ENCODE measurements at regions not wholly inside any gene's neighbourhood (a gene's known extent, or its start where the extent isn't known, plus 50 kb on each side); places are given as distances from the start of the nearest gene placed in this dataset.

DNA sequence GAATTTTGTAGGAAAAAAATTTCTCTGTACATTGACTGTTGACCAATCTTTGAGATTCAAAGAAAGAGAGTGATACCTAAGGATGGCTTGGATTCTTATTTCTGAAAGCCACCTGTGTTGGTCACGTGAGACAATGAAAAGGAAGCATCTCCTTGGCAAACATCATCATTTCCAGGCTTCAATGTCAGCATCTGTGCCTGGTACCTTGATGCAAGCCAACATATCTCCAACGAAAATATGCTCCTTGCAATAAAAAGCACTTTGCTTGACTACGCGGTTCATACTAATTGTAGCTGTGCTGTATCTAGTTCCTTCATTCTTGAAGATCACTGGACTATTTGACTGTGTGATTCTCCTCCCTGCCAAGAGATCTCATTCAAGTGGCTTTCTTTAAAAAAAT, 503.4 kb upstream of the PSMD7 start:
- TF ChIP-seq, protein P1, sequence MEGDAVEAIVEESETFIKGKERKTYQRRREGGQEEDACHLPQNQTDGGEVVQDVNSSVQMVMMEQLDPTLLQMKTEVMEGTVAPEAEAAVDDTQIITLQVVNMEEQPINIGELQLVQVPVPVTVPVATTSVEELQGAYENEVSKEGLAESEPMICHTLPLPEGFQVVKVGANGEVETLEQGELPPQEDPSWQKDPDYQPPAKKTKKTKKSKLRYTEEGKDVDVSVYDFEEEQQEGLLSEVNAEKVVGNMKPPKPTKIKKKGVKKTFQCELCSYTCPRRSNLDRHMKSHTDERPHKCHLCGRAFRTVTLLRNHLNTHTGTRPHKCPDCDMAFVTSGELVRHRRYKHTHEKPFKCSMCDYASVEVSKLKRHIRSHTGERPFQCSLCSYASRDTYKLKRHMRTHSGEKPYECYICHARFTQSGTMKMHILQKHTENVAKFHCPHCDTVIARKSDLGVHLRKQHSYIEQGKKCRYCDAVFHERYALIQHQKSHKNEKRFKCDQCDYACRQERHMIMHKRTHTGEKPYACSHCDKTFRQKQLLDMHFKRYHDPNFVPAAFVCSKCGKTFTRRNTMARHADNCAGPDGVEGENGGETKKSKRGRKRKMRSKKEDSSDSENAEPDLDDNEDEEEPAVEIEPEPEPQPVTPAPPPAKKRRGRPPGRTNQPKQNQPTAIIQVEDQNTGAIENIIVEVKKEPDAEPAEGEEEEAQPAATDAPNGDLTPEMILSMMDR (IDR thresholded peaks at IDR 0.05; ENCODE audit: unreplicated experiment) = no peak
- no peak overlapping the region for H3K27ac Mint-ChIP-seq (ENCODE audit: unreplicated experiment)

DNA sequence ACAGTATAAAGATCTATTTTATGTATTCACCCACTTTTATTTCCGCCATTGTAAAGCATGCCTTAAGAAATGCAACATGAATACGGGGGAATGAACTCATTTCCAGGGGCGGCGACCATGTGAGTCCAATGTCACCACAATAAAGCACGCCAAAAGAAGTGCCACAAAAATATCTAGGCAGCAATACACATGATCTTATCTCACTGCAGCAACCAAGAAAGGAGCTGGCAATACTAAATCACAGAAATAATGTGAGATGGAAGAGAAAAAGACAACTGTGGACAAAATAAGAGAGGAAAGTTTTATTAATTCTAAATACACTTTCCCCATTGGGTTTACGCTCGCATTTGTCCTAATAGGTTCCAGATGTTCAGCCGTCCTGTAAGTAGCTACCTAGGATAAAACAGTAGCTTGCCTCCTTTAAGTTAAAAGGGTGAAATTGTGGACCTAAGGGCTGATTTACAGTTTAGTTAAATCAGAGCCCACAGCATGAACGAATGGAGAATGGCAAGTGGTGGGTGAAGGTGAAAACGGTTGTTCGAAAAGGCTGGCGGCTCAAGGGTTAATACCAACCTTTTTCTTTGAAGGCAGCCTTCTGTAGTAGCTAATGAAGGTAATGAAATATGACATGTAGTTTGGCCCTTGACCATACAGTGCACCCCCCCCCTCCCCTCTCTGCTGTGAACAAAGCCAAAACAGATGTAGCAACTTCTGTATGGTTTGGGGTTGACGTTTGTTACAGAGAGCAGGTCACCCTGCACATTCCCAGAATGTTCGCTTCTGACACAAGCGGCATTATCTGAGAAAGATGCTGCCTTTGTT, 504.2 kb upstream of the PSMD7 start:
- Mint-ChIP-seq H3K27me3 (ENCODE audit: unreplicated experiment) (no peaks in the 10 kb centered on the region), H3K9me3 (ENCODE audit: unreplicated experiment) (no peaks in the 10 kb centered on the region), H3K4me1 (ENCODE audit: unreplicated experiment) (peaks cover 2% of the 10 kb centered on the region), H3K36me3 (ENCODE audit: low read depth, unreplicated experiment) (no peaks in the 10 kb centered on the region), H3K27ac (ENCODE audit: unreplicated experiment) (no peak overlapping the region), H3K4me3 (ENCODE audit: unreplicated experiment) (no peak overlapping the region)
- TF ChIP-seq, protein P1 (IDR thresholded peaks at IDR 0.05; ENCODE audit: unreplicated experiment) = no peak
- no peak for DNase-seq (ENCODE audit: low spot score)

More for the DNA sequence above, 503.4 kb upstream of the PSMD7 start:
- Mint-ChIP-seq H3K27me3 (ENCODE audit: unreplicated experiment) (no peaks in the 10 kb centered on the region), H3K9me3 (ENCODE audit: unreplicated experiment) (no peaks in the 10 kb centered on the region), H3K4me1 (ENCODE audit: unreplicated experiment) (peaks cover 2% of the 10 kb centered on the region), H3K36me3 (ENCODE audit: low read depth, unreplicated experiment) (no peaks in the 10 kb centered on the region), H3K4me3 (ENCODE audit: unreplicated experiment) (no peak overlapping the region)
- DNase-seq (ENCODE audit: low spot score) = no peak

DNA sequence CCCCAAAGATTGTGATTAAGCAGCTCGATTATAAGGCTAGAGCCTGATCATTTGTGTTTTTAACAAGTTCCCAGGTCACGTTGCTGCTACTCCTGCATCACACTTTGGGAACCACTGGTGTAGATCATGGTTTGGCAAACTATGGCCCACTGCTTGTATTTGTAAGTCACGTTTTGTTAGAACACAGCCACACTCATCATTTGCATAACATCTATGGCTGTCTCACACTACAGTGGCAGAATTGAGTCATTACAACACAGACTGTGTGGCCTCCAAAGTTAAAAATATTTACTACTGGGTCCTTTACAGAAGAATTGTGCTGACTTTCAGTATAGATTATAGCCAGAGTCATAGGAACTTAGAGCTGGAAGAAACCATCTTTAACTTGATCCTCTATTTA, 515.3 kb upstream of the PSMD7 start:
- Mint-ChIP-seq H3K36me3 (ENCODE audit: low read depth, unreplicated experiment) (no peaks in the 10 kb centered on the region), H3K4me1 (ENCODE audit: unreplicated experiment) (no peaks in the 10 kb centered on the region), H3K27me3 (ENCODE audit: unreplicated experiment) (peaks cover 3% of the 10 kb centered on the region), H3K9me3 (ENCODE audit: unreplicated experiment) (no peaks in the 10 kb centered on the region), H3K4me3 (ENCODE audit: unreplicated experiment) (no peak overlapping the region), H3K27ac (ENCODE audit: unreplicated experiment) (no peak overlapping the region)
- TF ChIP-seq, protein P1 (IDR thresholded peaks at IDR 0.05; ENCODE audit: unreplicated experiment) = no peak
- no peak for DNase-seq (ENCODE audit: low spot score)

DNA sequence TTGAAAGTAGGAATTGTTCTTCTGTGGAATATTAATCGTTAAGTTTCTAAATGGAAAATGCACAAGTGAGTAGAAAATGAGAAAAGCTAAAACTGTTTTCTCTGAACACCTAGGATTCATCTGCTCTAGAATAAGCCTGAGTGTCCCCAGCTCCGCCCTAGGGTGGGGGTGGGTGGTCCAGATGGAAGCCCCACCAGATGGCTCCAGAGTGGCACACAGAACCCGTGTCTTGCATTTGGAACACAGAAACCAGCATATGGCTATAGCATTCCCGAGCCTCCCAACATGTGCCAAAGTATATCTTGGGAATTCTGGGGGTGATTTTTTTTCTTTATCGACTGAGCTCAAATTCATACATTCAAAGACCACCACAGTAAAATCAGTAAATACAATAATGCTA, 517.7 kb upstream of the PSMD7 start:
- DNase-seq (ENCODE audit: low spot score) = no peak
- TF ChIP-seq, protein P1 (IDR thresholded peaks at IDR 0.05; ENCODE audit: unreplicated experiment) = no peak
- Mint-ChIP-seq H3K27ac (ENCODE audit: unreplicated experiment) (no peak overlapping the region), H3K4me3 (ENCODE audit: unreplicated experiment) (no peak overlapping the region), H3K27me3 (ENCODE audit: unreplicated experiment) (peaks cover 3% of the 10 kb centered on the region), H3K9me3 (ENCODE audit: unreplicated experiment) (no peaks in the 10 kb centered on the region), H3K36me3 (ENCODE audit: low read depth, unreplicated experiment) (no peaks in the 10 kb centered on the region), H3K4me1 (ENCODE audit: unreplicated experiment) (no peaks in the 10 kb centered on the region)

DNA sequence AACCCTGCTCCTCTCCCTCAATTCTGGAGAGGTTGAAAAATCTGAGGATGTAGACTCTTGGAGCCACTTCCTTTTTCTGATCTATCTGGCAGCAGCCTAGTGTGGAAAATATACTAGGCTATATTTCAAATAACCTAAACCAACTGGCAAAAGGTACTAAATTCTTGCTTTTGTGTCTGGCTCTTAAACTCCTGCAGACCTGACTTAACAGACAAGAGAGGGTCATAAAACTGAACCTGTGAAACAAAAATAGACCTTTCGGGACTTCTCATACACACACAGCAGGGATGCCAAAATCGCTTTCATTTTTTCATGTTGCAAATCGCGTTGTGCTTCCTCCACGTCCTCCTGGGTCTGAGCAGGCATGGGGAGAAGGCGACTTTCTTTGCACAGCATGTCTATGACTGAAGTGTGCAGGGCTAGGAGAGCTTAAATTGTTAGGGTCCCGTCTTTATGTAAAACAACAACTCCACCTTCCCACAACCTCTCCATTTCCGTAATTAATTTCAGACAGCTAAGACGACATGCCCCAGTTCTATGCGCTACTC, 520.7 kb upstream of the PSMD7 start:
- Mint-ChIP-seq H3K27me3 (ENCODE audit: unreplicated experiment) (peaks cover 3% of the 10 kb centered on the region), H3K4me1 (ENCODE audit: unreplicated experiment) (no peaks in the 10 kb centered on the region), H3K36me3 (ENCODE audit: low read depth, unreplicated experiment) (no peaks in the 10 kb centered on the region), H3K4me3 (ENCODE audit: unreplicated experiment) (no peak overlapping the region), H3K9me3 (ENCODE audit: unreplicated experiment) (no peaks in the 10 kb centered on the region), H3K27ac (ENCODE audit: unreplicated experiment) (no peak overlapping the region)
- DNase-seq (ENCODE audit: low spot score) = no peak
- TF ChIP-seq, protein P1 (IDR thresholded peaks at IDR 0.05; ENCODE audit: unreplicated experiment) = no peak
